ENCODE measurements at regions not wholly inside any gene's neighbourhood (a gene's known extent, or its start where the extent isn't known, plus 50 kb on each side); places are given as distances from the start of the nearest gene placed in this dataset.
A peak's percentile ranks its signal among the peaks of the same experiment; 100 is the strongest.

DNA sequence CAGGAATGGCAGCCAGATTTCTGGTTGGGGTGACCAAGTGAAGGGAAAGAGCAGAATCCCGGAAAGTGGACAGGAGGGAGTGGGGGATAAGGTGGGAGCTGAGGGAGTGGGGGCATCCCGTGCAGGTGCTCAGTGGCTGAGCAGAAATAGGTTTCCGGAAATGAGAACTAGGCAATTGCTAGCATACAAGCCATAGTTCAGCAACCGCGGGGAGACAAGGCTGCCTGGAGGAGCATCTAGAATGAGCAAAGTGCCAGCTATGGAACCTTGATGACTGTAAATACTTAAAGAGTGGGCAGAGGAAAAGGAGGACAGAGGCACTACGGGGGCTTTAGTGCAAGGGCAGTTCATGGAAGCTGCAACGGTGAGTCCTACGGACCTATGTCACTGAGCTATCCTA, 220.2 kb downstream of the BCL11A start:
- no peaks in the 10 kb centered on the region for H3K27me3 Mint-ChIP-seq (ENCODE audit: low read depth)
- H3K4me1 Mint-ChIP-seq (ENCODE audit: low read depth) = no peaks in the 10 kb centered on the region
- no peak overlapping the region for H3K27ac Mint-ChIP-seq
- H3K9me3 Mint-ChIP-seq = no peaks in the 10 kb centered on the region
- H3K36me3 Mint-ChIP-seq (ENCODE audit: insufficient read depth in 2 of 2) = no peaks in the 10 kb centered on the region
- ATAC-seq (replicated peaks in 1 of 2) (no peak), DNase-seq (no peak)
- H3K4me3 Mint-ChIP-seq = no peak overlapping the region

GRCh38 chr2:60331115-60331809, 222.2 kb downstream of the BCL11A start:
- no peaks in the 10 kb centered on the region for H3K27me3 Mint-ChIP-seq (ENCODE audit: low read depth)
- H3K27ac Mint-ChIP-seq = no peak overlapping the region
- no peak overlapping the region for H3K4me3 Mint-ChIP-seq
- peaks cover 0 to 2% of the 10 kb centered on the region in 2 donors for H3K9me3 Mint-ChIP-seq
- peaks cover 1 to 3% of the 10 kb centered on the region in 2 donors for H3K36me3 Mint-ChIP-seq (ENCODE audit: insufficient read depth in 2 of 2)
- DNase-seq = no peak
- no peak for ATAC-seq (replicated peaks in 1 of 2)
- no peaks in the 10 kb centered on the region for H3K4me1 Mint-ChIP-seq (ENCODE audit: low read depth)

DNA sequence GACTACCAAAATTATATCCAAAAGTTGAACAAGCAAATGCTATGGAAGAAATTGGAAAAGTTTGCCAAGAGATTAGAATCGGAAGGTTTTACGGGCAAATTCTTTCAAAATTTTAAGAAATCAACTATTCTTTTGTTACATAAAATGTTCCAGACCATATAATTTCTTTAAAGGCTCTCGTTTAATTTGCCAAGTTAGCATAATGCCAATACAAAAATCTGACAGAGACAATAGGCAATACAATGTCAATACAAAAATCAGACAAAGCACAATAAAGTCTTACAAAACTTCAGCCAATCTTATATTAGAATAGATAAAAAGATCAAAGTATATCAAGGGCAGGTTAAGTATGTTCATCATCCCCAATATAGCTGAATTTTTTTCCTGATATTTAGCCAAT, 224.2 kb downstream of the BCL11A start:
- Mint-ChIP-seq H3K4me3 (no peak overlapping the region), H3K27me3 (ENCODE audit: low read depth) (no peaks in the 10 kb centered on the region), H3K9me3 (peaks cover 0 to 3% of the 10 kb centered on the region in 2 donors), H3K4me1 (ENCODE audit: low read depth) (no peaks in the 10 kb centered on the region), H3K36me3 (ENCODE audit: insufficient read depth in 2 of 2) (peaks cover 1 to 4% of the 10 kb centered on the region in 2 donors), H3K27ac (no peak overlapping the region)
- ATAC-seq (replicated peaks in 1 of 2) = no peak
- DNase-seq = no peak

DNA sequence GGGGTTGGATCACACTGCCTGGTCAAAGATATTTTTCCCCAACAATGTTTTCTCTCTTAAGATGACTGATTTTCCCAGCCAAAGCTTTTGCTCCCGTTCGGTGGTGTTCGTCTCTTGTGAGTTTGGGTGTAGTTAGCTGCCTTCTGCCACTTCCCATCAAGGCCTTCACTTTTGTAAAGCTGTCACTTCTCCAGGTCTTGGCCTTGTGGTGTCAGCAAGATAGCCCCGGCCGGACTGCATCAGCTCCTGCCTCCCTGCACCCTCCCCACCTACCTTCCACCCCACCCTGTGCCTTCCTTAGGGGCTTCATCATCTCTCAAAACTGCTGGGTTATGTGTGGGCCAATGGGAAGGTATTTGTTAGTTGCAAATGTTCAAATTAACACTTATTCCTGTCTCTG, 228.9 kb downstream of the BCL11A start:
- DNase-seq (no peak), ATAC-seq (replicated peaks in 1 of 2) (no peak)
- H3K27ac Mint-ChIP-seq = no peak overlapping the region
- no peaks in the 10 kb centered on the region for H3K27me3 Mint-ChIP-seq (ENCODE audit: low read depth)
- peaks cover 1 to 4% of the 10 kb centered on the region in 2 donors for H3K36me3 Mint-ChIP-seq (ENCODE audit: insufficient read depth in 2 of 2)
- no peak overlapping the region for H3K4me3 Mint-ChIP-seq
- no peaks in the 10 kb centered on the region for H3K4me1 Mint-ChIP-seq (ENCODE audit: low read depth)
- peaks cover 0 to 3% of the 10 kb centered on the region in 2 donors for H3K9me3 Mint-ChIP-seq

- Mint-ChIP-seq H3K27me3 (ENCODE audit: low read depth) (no peaks in the 10 kb centered on the region), H3K4me3 (no peak overlapping the region), H3K9me3 (peaks cover 0 to 3% of the 10 kb centered on the region in 2 donors), H3K36me3 (ENCODE audit: insufficient read depth in 2 of 2) (peaks cover 1 to 4% of the 10 kb centered on the region in 2 donors), H3K27ac (no peak overlapping the region), H3K4me1 (ENCODE audit: low read depth) (no peaks in the 10 kb centered on the region)
- DNase-seq (no peak), ATAC-seq (replicated peaks in 1 of 2) (no peak)
Observed at GRCh38 chr2:60321816-60322215, 231.6 kb downstream of the BCL11A start.

DNA sequence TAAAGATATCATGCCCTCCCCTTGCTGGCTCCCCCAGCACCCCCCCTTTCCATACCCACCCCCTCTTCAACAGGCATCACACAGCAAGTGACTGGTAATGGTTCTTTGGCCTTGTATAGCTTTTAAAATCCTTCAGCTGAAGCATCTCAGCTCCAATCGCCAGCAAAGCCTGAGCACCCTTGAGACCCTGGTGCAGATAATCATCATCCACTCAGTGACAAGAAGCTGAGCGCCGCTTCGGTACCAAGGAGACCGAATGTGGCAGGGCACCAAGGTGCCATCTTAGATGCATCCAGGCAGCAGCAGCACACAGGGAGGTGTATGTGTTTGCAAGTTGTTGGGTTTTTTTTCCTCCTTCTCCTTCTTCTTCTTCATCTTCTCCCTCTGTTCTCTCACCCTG, 232.7 kb downstream of the BCL11A start:
- no peaks in the 10 kb centered on the region for H3K27me3 Mint-ChIP-seq (ENCODE audit: low read depth)
- no peak overlapping the region for H3K27ac Mint-ChIP-seq
- no peaks in the 10 kb centered on the region for H3K36me3 Mint-ChIP-seq (ENCODE audit: insufficient read depth in 2 of 2)
- no peaks in the 10 kb centered on the region for H3K4me1 Mint-ChIP-seq (ENCODE audit: low read depth)
- no peaks in the 10 kb centered on the region for H3K9me3 Mint-ChIP-seq
- no peak overlapping the region for H3K4me3 Mint-ChIP-seq
- ATAC-seq (replicated peaks in 1 of 2) (no peak), DNase-seq (no peak)

GRCh38 chr2:60319031-60319547, 234.4 kb downstream of the BCL11A start:
- H3K4me1 Mint-ChIP-seq (ENCODE audit: low read depth) = no peaks in the 10 kb centered on the region
- DNase-seq (no peak), ATAC-seq (replicated peaks in 1 of 2) (no peak)
- H3K9me3 Mint-ChIP-seq = no peaks in the 10 kb centered on the region
- no peak overlapping the region for H3K4me3 Mint-ChIP-seq
- no peak overlapping the region for H3K27ac Mint-ChIP-seq
- H3K27me3 Mint-ChIP-seq (ENCODE audit: low read depth) = no peaks in the 10 kb centered on the region
- H3K36me3 Mint-ChIP-seq (ENCODE audit: insufficient read depth in 2 of 2) = no peaks in the 10 kb centered on the region

- ATAC-seq (replicated peaks in 1 of 2) (no peak), DNase-seq (no peak)
- H3K4me1 Mint-ChIP-seq (ENCODE audit: low read depth) = no peaks in the 10 kb centered on the region
- H3K27me3 Mint-ChIP-seq (ENCODE audit: low read depth) = no peaks in the 10 kb centered on the region
- no peak overlapping the region for H3K27ac Mint-ChIP-seq
- no peaks in the 10 kb centered on the region for H3K9me3 Mint-ChIP-seq
- H3K36me3 Mint-ChIP-seq (ENCODE audit: insufficient read depth in 2 of 2) = no peaks in the 10 kb centered on the region
- H3K4me3 Mint-ChIP-seq = no peak overlapping the region
Observed at GRCh38 chr2:60318544-60318943, 234.9 kb downstream of the BCL11A start.

DNA sequence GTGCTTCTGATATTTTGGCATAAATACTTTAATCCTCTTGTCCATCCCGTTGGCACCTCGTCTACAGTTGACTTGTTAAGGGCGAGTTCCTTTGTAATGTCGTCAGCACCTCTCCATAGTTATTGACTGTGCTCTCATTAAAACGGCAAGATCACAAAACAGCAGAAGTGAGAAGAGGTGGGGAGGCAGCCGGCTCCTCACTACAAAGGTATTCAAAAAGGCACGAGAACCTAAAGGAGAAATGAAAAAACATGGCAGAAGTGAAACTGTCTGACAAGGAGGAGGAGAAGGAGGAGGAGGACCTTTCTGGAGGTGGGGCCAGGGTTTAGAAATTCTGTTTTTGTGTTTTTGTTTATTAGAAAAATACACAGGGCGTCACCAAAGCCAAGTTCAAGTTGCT, 235.6 kb downstream of the BCL11A start:
- H3K27me3 Mint-ChIP-seq (ENCODE audit: low read depth) = no peaks in the 10 kb centered on the region
- H3K27ac Mint-ChIP-seq = no peak overlapping the region
- no peak for ATAC-seq (replicated peaks in 1 of 2)
- DNase-seq = no peak
- no peak overlapping the region for H3K4me3 Mint-ChIP-seq
- H3K9me3 Mint-ChIP-seq = no peaks in the 10 kb centered on the region
- no peaks in the 10 kb centered on the region for H3K36me3 Mint-ChIP-seq (ENCODE audit: insufficient read depth in 2 of 2)
- H3K4me1 Mint-ChIP-seq (ENCODE audit: low read depth) = peaks cover under 1% of the 10 kb centered on the region

DNA sequence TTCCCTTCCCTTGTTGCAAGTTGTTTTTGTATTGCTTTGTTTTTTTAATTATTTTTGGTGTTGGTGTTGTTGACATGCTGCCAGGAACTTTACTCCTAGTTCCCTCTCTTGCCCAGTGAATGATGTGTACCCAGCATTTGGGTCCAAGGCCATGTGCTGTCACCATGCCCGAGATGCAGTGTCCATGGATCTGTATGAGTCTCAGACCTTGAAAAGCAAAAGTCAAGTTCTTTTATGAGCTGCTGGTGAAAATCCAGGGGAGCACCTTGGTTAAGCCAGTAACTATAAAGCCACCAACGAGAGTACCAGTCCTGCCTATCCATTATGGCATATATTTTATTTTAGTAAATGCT, 236.4 kb downstream of the BCL11A start:
- Mint-ChIP-seq H3K27ac (no peak overlapping the region), H3K36me3 (ENCODE audit: insufficient read depth in 2 of 2) (no peaks in the 10 kb centered on the region), H3K4me1 (ENCODE audit: low read depth) (peaks cover 7% of the 10 kb centered on the region), H3K4me3 (no peak overlapping the region), H3K27me3 (ENCODE audit: low read depth) (no peaks in the 10 kb centered on the region), H3K9me3 (no peaks in the 10 kb centered on the region)
- DNase-seq (no peak), ATAC-seq (replicated peaks in 1 of 2) (no peak)

DNA sequence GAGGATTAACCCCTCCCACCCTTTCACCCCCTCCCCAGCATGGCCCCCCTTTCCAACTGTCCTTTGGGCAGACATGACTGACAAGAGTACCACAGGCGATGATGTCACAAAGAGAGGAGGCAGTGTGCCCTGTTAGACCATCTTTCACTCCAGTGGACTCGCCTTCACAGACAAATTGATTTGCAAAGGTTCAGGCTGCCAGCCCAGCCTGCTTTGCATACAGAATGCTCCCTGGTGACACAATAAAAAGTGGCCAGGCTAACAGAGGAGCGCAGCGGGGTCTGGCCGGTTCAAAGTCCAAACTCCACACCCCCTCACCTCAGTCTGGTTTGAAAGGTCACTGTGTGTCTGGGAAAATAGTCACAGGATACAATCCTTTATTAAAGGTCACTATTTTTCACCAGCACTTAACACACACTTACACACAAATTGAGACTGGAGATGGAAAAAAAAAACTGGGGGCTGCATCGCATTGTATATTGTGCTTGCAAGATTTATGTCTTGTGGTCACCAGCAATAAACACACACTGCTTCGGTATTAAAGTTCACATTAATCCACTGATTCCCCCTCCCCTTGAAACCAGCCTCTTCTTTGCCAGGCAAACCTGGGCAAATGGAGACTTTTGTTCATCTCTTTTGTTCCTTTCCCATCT, 236.9 kb downstream of the BCL11A start:
- DNase-seq (no peak), ATAC-seq (replicated peaks in 1 of 2) (no peak)
- no peak overlapping the region for H3K27ac Mint-ChIP-seq
- no peaks in the 10 kb centered on the region for H3K36me3 Mint-ChIP-seq (ENCODE audit: insufficient read depth in 2 of 2)
- no peaks in the 10 kb centered on the region for H3K27me3 Mint-ChIP-seq (ENCODE audit: low read depth)
- H3K9me3 Mint-ChIP-seq = no peaks in the 10 kb centered on the region
- H3K4me1 Mint-ChIP-seq (ENCODE audit: low read depth) = peaks cover 11% of the 10 kb centered on the region
- no peak overlapping the region for H3K4me3 Mint-ChIP-seq

DNA sequence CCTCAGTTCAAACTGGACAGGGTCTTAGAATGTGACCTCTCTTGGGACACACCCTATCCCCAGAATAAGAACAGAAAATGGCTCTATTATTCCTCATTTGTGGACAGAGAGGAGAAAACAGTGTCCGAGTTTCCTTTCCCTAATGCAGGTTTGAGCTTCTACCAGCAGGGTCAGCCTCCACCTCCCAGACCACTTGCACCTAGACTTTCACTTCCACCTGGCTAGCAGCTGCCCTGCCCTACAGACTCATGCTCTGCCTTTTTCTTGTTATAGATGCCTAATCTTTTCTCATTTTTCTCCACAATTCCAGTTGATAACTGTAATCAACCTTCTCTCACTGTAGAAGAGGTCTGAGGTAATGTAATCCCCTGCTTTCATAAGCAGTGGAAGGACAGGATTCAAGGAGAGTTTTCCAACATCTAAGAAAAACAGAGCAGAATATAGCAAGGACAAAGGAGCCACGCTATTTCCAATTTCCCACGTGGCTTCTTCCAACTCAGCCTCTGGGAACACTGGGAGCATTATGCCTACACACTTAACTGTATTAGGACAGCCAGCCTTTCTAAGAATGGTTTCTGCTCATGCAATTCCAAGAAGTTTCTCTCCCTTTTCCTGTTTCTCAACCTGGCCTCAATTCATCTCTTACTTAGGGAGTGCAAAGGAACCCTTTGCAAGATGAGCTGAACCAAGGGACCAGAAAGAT, 239.8 kb downstream of the BCL11A start:
- Mint-ChIP-seq H3K9me3 (no peaks in the 10 kb centered on the region), H3K4me3 (no peak overlapping the region), H3K4me1 (ENCODE audit: low read depth) (peaks cover 21% of the 10 kb centered on the region), H3K27me3 (ENCODE audit: low read depth) (no peaks in the 10 kb centered on the region), H3K27ac (no peak overlapping the region), H3K36me3 (ENCODE audit: insufficient read depth in 2 of 2) (no peaks in the 10 kb centered on the region)
- no peak for ATAC-seq (replicated peaks in 1 of 2)
- no peak for DNase-seq

- Mint-ChIP-seq H3K36me3 (ENCODE audit: insufficient read depth in 2 of 2) (no peaks in the 10 kb centered on the region), H3K27me3 (ENCODE audit: low read depth) (no peaks in the 10 kb centered on the region), H3K4me1 (ENCODE audit: low read depth) (peaks cover 21% of the 10 kb centered on the region), H3K9me3 (no peaks in the 10 kb centered on the region), H3K27ac (no peak overlapping the region), H3K4me3 (no peak overlapping the region)
- ATAC-seq (replicated peaks in 1 of 2) (peak; percentile 42 to 57), DNase-seq (no peak)
Observed at GRCh38 chr2:60312618-60313017, 240.8 kb downstream of the BCL11A start.

All from activated T-cell treated with anti-CD3 and anti-CD28 coated beads, Interleukin-2, amount 50 U/mL, for 72 hours (primary cell).